ENCODE measurements at regions not wholly inside any gene's neighbourhood (a gene's known extent, or its start where the extent isn't known, plus 50 kb on each side); places are given as distances from the start of the nearest gene placed in this dataset.

- no peak overlapping the region for H3K27ac Mint-ChIP-seq
Observed at GRCh38 chr15:96200357-96200967, 130.0 kb upstream of the NR2F2 start.

DNA sequence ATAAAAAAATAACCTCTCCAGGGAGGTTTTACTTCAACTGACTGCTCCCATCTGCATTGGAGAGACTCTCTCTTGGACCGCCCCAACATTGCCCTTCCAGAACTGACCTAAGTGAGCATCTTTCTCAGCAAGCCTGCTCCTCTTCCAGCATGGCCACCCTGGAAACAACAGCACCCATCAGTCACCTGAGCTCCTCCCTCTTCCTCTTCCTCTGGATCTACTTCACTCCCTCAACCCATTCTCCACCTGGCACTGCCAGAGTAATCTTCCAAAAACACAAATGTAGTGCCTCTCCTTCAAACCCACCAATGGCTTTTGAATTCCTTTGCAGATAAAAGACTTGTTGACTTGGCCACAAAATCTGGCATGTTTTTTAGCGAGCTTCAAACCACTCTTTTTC, 128.8 kb upstream of the NR2F2 start:
- H3K4me1 ChIP-seq (ENCODE audit: insufficient read depth), result no peaks in the 10 kb centered on the region
- no peak overlapping the region for H3K4me2 ChIP-seq
- Mint-ChIP-seq H3K36me3 (ENCODE audit: low read depth) (no peaks in the 10 kb centered on the region), H3K27me3 (ENCODE audit: insufficient read depth, low read depth, poor library complexity) (peaks cover 1% of the 10 kb centered on the region), H3K9me3 (peaks cover 14% of the 10 kb centered on the region; the same call in 2 of the 3 replicates), H3K27ac (no peak overlapping the region), H3K4me3 (no peak overlapping the region), H3K4me1 (no peaks in the 10 kb centered on the region)
- no peak overlapping the region for H3K4me3 ChIP-seq
- H3K27me3 ChIP-seq (ENCODE audit: insufficient read depth), result no peaks in the 10 kb centered on the region
- H3K79me2 ChIP-seq (replicated peaks; ENCODE audit: insufficient read depth), result no peaks in the 10 kb centered on the region
- no peak overlapping the region for H3K27ac ChIP-seq (ENCODE audit: low read depth)
- no peaks in the 10 kb centered on the region for H3K9me2 ChIP-seq (ENCODE audit: insufficient read depth)
- H4K20me1 ChIP-seq (replicated peaks; ENCODE audit: insufficient read depth), result no peaks in the 10 kb centered on the region
- no peak overlapping the region for H2AFZ ChIP-seq
- DNase-seq (ENCODE audit: low spot score), result no peak
- no peaks in the 10 kb centered on the region for H3F3A ChIP-seq (replicated peaks; ENCODE audit: low read depth)
- no peaks in the 10 kb centered on the region for H3K36me3 ChIP-seq (ENCODE audit: insufficient read depth)
- ATAC-seq, result no peak
- TF ChIP-seq ZNF331 (CRISPR knock-in tag; IDR thresholded peaks at IDR 0.05; ENCODE audit: low read depth), result no peak
- TF ChIP-seq, protein P1, sequence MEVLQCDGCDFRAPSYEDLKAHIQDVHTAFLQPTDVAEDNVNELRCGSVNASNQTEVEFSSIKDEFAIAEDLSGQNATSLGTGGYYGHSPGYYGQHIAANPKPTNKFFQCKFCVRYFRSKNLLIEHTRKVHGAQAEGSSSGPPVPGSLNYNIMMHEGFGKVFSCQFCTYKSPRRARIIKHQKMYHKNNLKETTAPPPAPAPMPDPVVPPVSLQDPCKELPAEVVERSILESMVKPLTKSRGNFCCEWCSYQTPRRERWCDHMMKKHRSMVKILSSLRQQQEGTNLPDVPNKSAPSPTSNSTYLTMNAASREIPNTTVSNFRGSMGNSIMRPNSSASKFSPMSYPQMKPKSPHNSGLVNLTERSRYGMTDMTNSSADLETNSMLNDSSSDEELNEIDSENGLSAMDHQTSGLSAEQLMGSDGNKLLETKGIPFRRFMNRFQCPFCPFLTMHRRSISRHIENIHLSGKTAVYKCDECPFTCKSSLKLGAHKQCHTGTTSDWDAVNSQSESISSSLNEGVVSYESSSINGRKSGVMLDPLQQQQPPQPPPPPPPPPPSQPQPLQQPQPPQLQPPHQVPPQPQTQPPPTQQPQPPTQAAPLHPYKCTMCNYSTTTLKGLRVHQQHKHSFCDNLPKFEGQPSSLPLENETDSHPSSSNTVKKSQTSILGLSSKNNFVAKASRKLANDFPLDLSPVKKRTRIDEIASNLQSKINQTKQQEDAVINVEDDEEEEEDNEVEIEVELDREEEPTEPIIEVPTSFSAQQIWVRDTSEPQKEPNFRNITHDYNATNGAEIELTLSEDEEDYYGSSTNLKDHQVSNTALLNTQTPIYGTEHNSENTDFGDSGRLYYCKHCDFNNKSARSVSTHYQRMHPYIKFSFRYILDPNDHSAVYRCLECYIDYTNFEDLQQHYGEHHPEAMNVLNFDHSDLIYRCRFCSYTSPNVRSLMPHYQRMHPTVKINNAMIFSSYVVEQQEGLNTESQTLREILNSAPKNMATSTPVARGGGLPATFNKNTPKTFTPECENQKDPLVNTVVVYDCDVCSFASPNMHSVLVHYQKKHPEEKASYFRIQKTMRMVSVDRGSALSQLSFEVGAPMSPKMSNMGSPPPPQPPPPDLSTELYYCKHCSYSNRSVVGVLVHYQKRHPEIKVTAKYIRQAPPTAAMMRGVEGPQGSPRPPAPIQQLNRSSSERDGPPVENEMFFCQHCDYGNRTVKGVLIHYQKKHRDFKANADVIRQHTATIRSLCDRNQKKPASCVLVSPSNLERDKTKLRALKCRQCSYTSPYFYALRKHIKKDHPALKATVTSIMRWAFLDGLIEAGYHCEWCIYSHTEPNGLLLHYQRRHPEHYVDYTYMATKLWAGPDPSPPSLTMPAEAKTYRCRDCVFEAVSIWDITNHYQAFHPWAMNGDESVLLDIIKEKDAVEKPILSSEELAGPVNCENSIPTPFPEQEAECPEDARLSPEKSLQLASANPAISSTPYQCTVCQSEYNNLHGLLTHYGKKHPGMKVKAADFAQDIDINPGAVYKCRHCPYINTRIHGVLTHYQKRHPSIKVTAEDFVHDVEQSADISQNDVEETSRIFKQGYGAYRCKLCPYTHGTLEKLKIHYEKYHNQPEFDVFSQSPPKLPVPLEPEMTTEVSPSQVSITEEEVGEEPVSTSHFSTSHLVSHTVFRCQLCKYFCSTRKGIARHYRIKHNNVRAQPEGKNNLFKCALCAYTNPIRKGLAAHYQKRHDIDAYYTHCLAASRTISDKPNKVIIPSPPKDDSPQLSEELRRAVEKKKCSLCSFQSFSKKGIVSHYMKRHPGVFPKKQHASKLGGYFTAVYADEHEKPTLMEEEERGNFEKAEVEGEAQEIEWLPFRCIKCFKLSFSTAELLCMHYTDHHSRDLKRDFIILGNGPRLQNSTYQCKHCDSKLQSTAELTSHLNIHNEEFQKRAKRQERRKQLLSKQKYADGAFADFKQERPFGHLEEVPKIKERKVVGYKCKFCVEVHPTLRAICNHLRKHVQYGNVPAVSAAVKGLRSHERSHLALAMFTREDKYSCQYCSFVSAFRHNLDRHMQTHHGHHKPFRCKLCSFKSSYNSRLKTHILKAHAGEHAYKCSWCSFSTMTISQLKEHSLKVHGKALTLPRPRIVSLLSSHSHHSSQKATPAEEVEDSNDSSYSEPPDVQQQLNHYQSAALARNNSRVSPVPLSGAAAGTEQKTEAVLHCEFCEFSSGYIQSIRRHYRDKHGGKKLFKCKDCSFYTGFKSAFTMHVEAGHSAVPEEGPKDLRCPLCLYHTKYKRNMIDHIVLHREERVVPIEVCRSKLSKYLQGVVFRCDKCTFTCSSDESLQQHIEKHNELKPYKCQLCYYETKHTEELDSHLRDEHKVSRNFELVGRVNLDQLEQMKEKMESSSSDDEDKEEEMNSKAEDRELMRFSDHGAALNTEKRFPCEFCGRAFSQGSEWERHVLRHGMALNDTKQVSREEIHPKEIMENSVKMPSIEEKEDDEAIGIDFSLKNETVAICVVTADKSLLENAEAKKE (CRISPR knock-in tag; IDR thresholded peaks at IDR 0.05), result no peak
- TF ChIP-seq CREB1 (CRISPR knock-in tag; IDR thresholded peaks at IDR 0.05; ENCODE audit: low read depth), result no peak
- TF ChIP-seq NANOG (IDR thresholded peaks at IDR 0.05; ENCODE audit: borderline replicate concordance), result no peak

More at GRCh38 chr15:96200357-96200967, 130.0 kb upstream of the NR2F2 start:
- no peak overlapping the region for H3K27ac ChIP-seq (ENCODE audit: low read depth)
- DNase-seq (ENCODE audit: low spot score) (no peak), ATAC-seq (no peak)
- peaks cover 8% of the 10 kb centered on the region; the same call in 2 of the 3 replicates for H3K9me3 Mint-ChIP-seq
- no peaks in the 10 kb centered on the region for H3K9me2 ChIP-seq (ENCODE audit: insufficient read depth)
- no peak overlapping the region for H3K4me3 Mint-ChIP-seq
- H3K27me3 Mint-ChIP-seq (ENCODE audit: insufficient read depth, low read depth, poor library complexity), result peaks cover 1% of the 10 kb centered on the region
- H4K20me1 ChIP-seq (replicated peaks; ENCODE audit: insufficient read depth), result no peaks in the 10 kb centered on the region
- no peak overlapping the region for H3K4me3 ChIP-seq
- H2AFZ ChIP-seq, result no peak overlapping the region
- H3K4me2 ChIP-seq, result no peak overlapping the region
- H3K4me1 Mint-ChIP-seq, result no peaks in the 10 kb centered on the region
- H3K36me3 Mint-ChIP-seq (ENCODE audit: low read depth), result no peaks in the 10 kb centered on the region
- TF ChIP-seq NANOG (IDR thresholded peaks at IDR 0.05; ENCODE audit: borderline replicate concordance) (no peak), ZNF331 (CRISPR knock-in tag; IDR thresholded peaks at IDR 0.05; ENCODE audit: low read depth) (no peak), EZH2 (IDR thresholded peaks at IDR 0.05; ENCODE audit: low read depth, unreplicated experiment) (no peak), STAT1 (IDR thresholded peaks at IDR 0.05; ENCODE audit: unreplicated experiment) (no peak), CREB1 (CRISPR knock-in tag; IDR thresholded peaks at IDR 0.05; ENCODE audit: low read depth) (no peak), POLR2AphosphoS5 (IDR thresholded peaks at IDR 0.05; ENCODE audit: low read depth) (no peak), EZH2phosphoT487 (IDR thresholded peaks at IDR 0.05; ENCODE audit: unreplicated experiment) (no peak), CTCF (conservative IDR thresholded peaks at IDR 0.05; ENCODE audit: low read depth in 2 of 2) (no peak)
- TF ChIP-seq, protein P2, sequence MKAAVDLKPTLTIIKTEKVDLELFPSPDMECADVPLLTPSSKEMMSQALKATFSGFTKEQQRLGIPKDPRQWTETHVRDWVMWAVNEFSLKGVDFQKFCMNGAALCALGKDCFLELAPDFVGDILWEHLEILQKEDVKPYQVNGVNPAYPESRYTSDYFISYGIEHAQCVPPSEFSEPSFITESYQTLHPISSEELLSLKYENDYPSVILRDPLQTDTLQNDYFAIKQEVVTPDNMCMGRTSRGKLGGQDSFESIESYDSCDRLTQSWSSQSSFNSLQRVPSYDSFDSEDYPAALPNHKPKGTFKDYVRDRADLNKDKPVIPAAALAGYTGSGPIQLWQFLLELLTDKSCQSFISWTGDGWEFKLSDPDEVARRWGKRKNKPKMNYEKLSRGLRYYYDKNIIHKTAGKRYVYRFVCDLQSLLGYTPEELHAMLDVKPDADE (IDR thresholded peaks at IDR 0.05), result no peak
- H3K79me2 ChIP-seq (replicated peaks; ENCODE audit: insufficient read depth), result no peaks in the 10 kb centered on the region
- no peaks in the 10 kb centered on the region for H3K4me1 ChIP-seq (ENCODE audit: insufficient read depth)
- no peaks in the 10 kb centered on the region for H3K27me3 ChIP-seq (ENCODE audit: insufficient read depth)
- H3F3A ChIP-seq (replicated peaks; ENCODE audit: low read depth), result no peaks in the 10 kb centered on the region
- no peaks in the 10 kb centered on the region for H3K36me3 ChIP-seq (ENCODE audit: insufficient read depth)
